ENCODE measurements at regions not wholly inside any gene's neighbourhood (a gene's known extent, or its start where the extent isn't known, plus 50 kb on each side); places are given as distances from the start of the nearest gene placed in this dataset.

GRCh38 chr2:180128861-180129260 lies 121.8 kb upstream of the CWC22 start:
- H2BK12ac ChIP-seq (ENCODE audit: insufficient read length, low read depth, low read length) = no peak overlapping the region
- no CpG with 5 or more reads among the region's 2 CpGs for WGBS (ENCODE audit: extremely low coverage, insufficient read length, low lambda C conversion rate)
- no peak overlapping the region for H3K14ac ChIP-seq (ENCODE audit: insufficient read depth, low read length)
- no peak overlapping the region for H3K9ac ChIP-seq (ENCODE audit: extremely low read depth, insufficient read length, low read length)
- peaks cover 6 to 26% (median 24%) of the 10 kb centered on the region in 3 experiments; a peak in 6 of 7 replicates for H3K36me3 Mint-ChIP-seq (ENCODE audit: insufficient read depth in 1 of 3, low read depth in 3 of 3)
- H4K20me1 ChIP-seq (ENCODE audit: control insufficient read depth, insufficient read depth, insufficient read length) = no peaks in the 10 kb centered on the region
- no peak overlapping the region for H3K4ac ChIP-seq (ENCODE audit: low read depth, low read length)
- no peak overlapping the region; a peak in 1 of 7 replicates for H3K27ac Mint-ChIP-seq
- no peaks in the 10 kb centered on the region for H3K27me3 Mint-ChIP-seq (ENCODE audit: low read depth)
- no peaks in the 10 kb centered on the region for H3K9me3 ChIP-seq (ENCODE audit: control insufficient read depth, low read depth, low read length)
- no peaks in the 10 kb centered on the region for H3K4me1 ChIP-seq (ENCODE audit: insufficient read depth, low read length)
- H3K79me2 ChIP-seq (ENCODE audit: insufficient read depth, low read length) = no peaks in the 10 kb centered on the region
- H2AK5ac ChIP-seq (ENCODE audit: insufficient read length, low read length) = no peak overlapping the region
- H2BK5ac ChIP-seq (ENCODE audit: insufficient read length, low read length) = no peak overlapping the region
- H2AFZ ChIP-seq (ENCODE audit: low read length) = no peak overlapping the region
- no peaks in the 10 kb centered on the region for H3K79me1 ChIP-seq (ENCODE audit: insufficient read depth, low read depth, low read length, poor library complexity, severe bottlenecking)
- no peak overlapping the region for H3T11ph ChIP-seq (ENCODE audit: low read length)
- H2BK120ac ChIP-seq (ENCODE audit: low read depth, low read length, poor library complexity, severe bottlenecking) = no peak overlapping the region
- H3K9me3 Mint-ChIP-seq = peaks cover 4 to 15% of the 10 kb centered on the region in 2 experiments; a peak in 4 of 5 replicates
- peaks cover 42 to 46% of the 10 kb centered on the region in 2 experiments for H3K4me1 Mint-ChIP-seq
- no peak for TF ChIP-seq CTCF (conservative IDR thresholded peaks at IDR 0.05)
- H4K91ac ChIP-seq (ENCODE audit: insufficient read length, low read depth, low read length) = no peak overlapping the region
- no peak overlapping the region for H2BK15ac ChIP-seq (ENCODE audit: low read depth, low read length)
- no peaks in the 10 kb centered on the region for H3K27me3 ChIP-seq (ENCODE audit: insufficient read depth, low read length)
- no peak overlapping the region for H3K27ac ChIP-seq (ENCODE audit: insufficient read length, low read depth, low read length)
- no peak overlapping the region for H3K56ac ChIP-seq (ENCODE audit: insufficient read length, low read depth, low read length)
- H3K23me2 ChIP-seq (ENCODE audit: insufficient read length, low read depth, low read length, poor library complexity, severe bottlenecking) = no peaks in the 10 kb centered on the region
- no peak overlapping the region for H3K18ac ChIP-seq (ENCODE audit: insufficient read length, low read depth, low read length)
- H3K23ac ChIP-seq (ENCODE audit: insufficient read length, low read depth, low read length) = no peak overlapping the region
- DNase-seq = no peak
- H4K5ac ChIP-seq (ENCODE audit: insufficient read length, low read depth, low read length) = no peak overlapping the region
- H4K8ac ChIP-seq (replicated peaks; ENCODE audit: insufficient read length, low read depth, low read length) = no peak overlapping the region
- no peak overlapping the region for H2BK20ac ChIP-seq (ENCODE audit: low read depth, low read length, poor library complexity, severe bottlenecking)
- no peak overlapping the region for H3K4me3 Mint-ChIP-seq
- no peak overlapping the region for H3K4me2 ChIP-seq (ENCODE audit: insufficient read depth, insufficient read length, low read length)

All from H9 (cell line).